ENCODE measurements at regions not wholly inside any gene's neighbourhood (a gene's known extent, or its start where the extent isn't known, plus 50 kb on each side); places are given as distances from the start of the nearest gene placed in this dataset.

GRCh38 chr12:118874698-118875548 lies 106.4 kb upstream of the SRRM4 start:
- Histone ChIP-seq H3K36me3 (replicated peaks; ENCODE audit: insufficient read depth, low read length) (no peaks in the 10 kb centered on the region), H3K9me2 (replicated peaks; ENCODE audit: insufficient read depth, low read length) (no peaks in the 10 kb centered on the region), H3K4me1 (ENCODE audit: low read length) (no peaks in the 10 kb centered on the region), H3F3A (ENCODE audit: insufficient read depth, low read length) (no peaks in the 10 kb centered on the region), H3K27ac (ENCODE audit: low read length) (no peak overlapping the region), H3K4me2 (ENCODE audit: low read depth, low read length) (no peak overlapping the region), H3K27me3 (replicated peaks; ENCODE audit: insufficient read depth, low read length) (no peaks in the 10 kb centered on the region), H3K9ac (ENCODE audit: low read length) (no peak overlapping the region), H2AFZ (ENCODE audit: low read length) (no peak overlapping the region), H3K4me3 (ENCODE audit: low read length) (no peak overlapping the region), H3K79me2 (ENCODE audit: low read length) (no peaks in the 10 kb centered on the region), H4K20me1 (ENCODE audit: insufficient read depth, low read length) (no peaks in the 10 kb centered on the region), H3K9me3 (replicated peaks; ENCODE audit: insufficient read depth, low read length) (no peaks in the 10 kb centered on the region)
- TF ChIP-seq EZH2 (optimal IDR thresholded peaks at IDR 0.05; ENCODE audit: low read depth, low read length) = no peak
- TF ChIP-seq, protein P1, sequence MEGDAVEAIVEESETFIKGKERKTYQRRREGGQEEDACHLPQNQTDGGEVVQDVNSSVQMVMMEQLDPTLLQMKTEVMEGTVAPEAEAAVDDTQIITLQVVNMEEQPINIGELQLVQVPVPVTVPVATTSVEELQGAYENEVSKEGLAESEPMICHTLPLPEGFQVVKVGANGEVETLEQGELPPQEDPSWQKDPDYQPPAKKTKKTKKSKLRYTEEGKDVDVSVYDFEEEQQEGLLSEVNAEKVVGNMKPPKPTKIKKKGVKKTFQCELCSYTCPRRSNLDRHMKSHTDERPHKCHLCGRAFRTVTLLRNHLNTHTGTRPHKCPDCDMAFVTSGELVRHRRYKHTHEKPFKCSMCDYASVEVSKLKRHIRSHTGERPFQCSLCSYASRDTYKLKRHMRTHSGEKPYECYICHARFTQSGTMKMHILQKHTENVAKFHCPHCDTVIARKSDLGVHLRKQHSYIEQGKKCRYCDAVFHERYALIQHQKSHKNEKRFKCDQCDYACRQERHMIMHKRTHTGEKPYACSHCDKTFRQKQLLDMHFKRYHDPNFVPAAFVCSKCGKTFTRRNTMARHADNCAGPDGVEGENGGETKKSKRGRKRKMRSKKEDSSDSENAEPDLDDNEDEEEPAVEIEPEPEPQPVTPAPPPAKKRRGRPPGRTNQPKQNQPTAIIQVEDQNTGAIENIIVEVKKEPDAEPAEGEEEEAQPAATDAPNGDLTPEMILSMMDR (IDR thresholded peaks at IDR 0.05; ENCODE audit: low read length) = no peak
- no peak for TF ChIP-seq EZH2phosphoT487 (IDR thresholded peaks at IDR 0.05; ENCODE audit: low read length)
- no peak for DNase-seq

- TF ChIP-seq EZH2phosphoT487 (IDR thresholded peaks at IDR 0.05; ENCODE audit: low read length) (no peak), EZH2 (optimal IDR thresholded peaks at IDR 0.05; ENCODE audit: low read depth, low read length) (no peak)
- TF ChIP-seq, protein P1 (IDR thresholded peaks at IDR 0.05; ENCODE audit: low read length) = no peak
- H3K4me1 ChIP-seq (ENCODE audit: low read length) = no peaks in the 10 kb centered on the region
- H3K4me2 ChIP-seq (ENCODE audit: low read depth, low read length) = no peak overlapping the region
- H3K36me3 ChIP-seq (replicated peaks; ENCODE audit: insufficient read depth, low read length) = no peaks in the 10 kb centered on the region
- no peak overlapping the region for H3K4me3 ChIP-seq (ENCODE audit: low read length)
- no peaks in the 10 kb centered on the region for H3K79me2 ChIP-seq (ENCODE audit: low read length)
- no peak for DNase-seq
- no peaks in the 10 kb centered on the region for H3K27me3 ChIP-seq (replicated peaks; ENCODE audit: insufficient read depth, low read length)
- H3K9me2 ChIP-seq (replicated peaks; ENCODE audit: insufficient read depth, low read length) = no peaks in the 10 kb centered on the region
- no peak overlapping the region for H3K27ac ChIP-seq (ENCODE audit: low read length)
- H3K9me3 ChIP-seq (replicated peaks; ENCODE audit: insufficient read depth, low read length) = no peaks in the 10 kb centered on the region
- H2AFZ ChIP-seq (ENCODE audit: low read length) = no peak overlapping the region
- no peaks in the 10 kb centered on the region for H3F3A ChIP-seq (ENCODE audit: insufficient read depth, low read length)
- no peak overlapping the region for H3K9ac ChIP-seq (ENCODE audit: low read length)
- no peaks in the 10 kb centered on the region for H4K20me1 ChIP-seq (ENCODE audit: insufficient read depth, low read length)
Observed at GRCh38 chr12:118880720-118881493, 100.4 kb upstream of the SRRM4 start.

GRCh38 chr12:118884226-118884625 lies 97.1 kb upstream of the SRRM4 start:
- Histone ChIP-seq H3K4me2 (ENCODE audit: low read depth, low read length) (no peak overlapping the region), H3K9me3 (replicated peaks; ENCODE audit: insufficient read depth, low read length) (no peaks in the 10 kb centered on the region), H3K9me2 (replicated peaks; ENCODE audit: insufficient read depth, low read length) (no peaks in the 10 kb centered on the region), H3K27ac (ENCODE audit: low read length) (no peak overlapping the region), H3F3A (ENCODE audit: insufficient read depth, low read length) (no peaks in the 10 kb centered on the region), H2AFZ (ENCODE audit: low read length) (no peak overlapping the region), H3K4me3 (ENCODE audit: low read length) (no peak overlapping the region), H3K79me2 (ENCODE audit: low read length) (no peaks in the 10 kb centered on the region), H3K4me1 (ENCODE audit: low read length) (no peaks in the 10 kb centered on the region), H3K9ac (ENCODE audit: low read length) (no peak overlapping the region), H3K36me3 (replicated peaks; ENCODE audit: insufficient read depth, low read length) (no peaks in the 10 kb centered on the region), H4K20me1 (ENCODE audit: insufficient read depth, low read length) (no peaks in the 10 kb centered on the region), H3K27me3 (replicated peaks; ENCODE audit: insufficient read depth, low read length) (no peaks in the 10 kb centered on the region)
- no peak for TF ChIP-seq EZH2phosphoT487 (IDR thresholded peaks at IDR 0.05; ENCODE audit: low read length)
- TF ChIP-seq, protein P1 (IDR thresholded peaks at IDR 0.05; ENCODE audit: low read length) = no peak
- no peak for TF ChIP-seq EZH2 (optimal IDR thresholded peaks at IDR 0.05; ENCODE audit: low read depth, low read length)
- DNase-seq = no peak
